HG03520 (cell line): ENCODE measurements at regions not wholly inside any gene's neighbourhood (a gene's known extent, or its start where the extent isn't known, plus 50 kb on each side); places are given as distances from the start of the nearest gene placed in this dataset.

Source experiments
- ATAC-seq: cut with Tn5 transposase; IDR thresholded peaks from one replicate; pipeline ENCODE4 v1.9.1; 2021; ENCODE audit warnings: mild to moderate bottlenecking, moderate library complexity; ENCODE audit not compliant: unreplicated experiment

DNA sequence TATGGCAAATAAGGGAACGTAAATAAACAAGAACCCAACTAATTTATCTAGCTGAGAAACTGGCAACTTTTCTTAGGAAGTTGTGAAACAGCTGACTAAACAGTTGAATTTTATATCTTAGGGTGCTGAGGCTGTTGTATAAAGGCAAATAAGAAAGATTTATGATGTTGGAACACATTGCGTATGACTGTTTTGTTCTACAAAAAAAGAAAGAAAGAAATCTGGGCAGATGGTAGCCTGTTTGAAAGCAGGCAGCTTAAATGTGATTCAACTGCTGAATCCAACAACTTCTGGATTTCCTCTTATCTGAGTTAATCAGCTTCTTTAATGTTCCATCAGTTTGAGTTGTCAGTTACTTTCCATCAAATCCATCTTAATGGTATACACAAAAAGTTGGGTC lies 214.5 kb downstream of the SNX13 start:
- ATAC-seq: no peak

DNA sequence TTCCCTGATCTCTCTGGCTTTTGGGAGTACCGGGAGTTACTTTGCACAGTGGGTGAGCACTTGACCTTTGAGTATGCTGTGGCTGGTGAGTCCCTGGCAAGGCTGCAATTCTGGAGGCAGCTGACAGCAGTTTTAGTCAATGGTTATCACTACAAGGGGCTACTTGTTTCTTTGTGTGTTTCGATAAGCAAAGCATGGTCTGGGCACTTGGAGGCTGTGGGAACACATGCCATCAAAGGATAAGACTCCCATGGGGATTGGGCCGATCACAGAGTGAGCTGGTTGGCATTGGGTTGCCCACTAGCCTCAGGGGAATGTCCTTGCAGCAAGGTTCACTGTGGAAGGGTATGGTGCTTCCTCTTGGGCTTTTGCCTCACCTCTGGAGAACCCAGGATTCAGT lies 208.2 kb downstream of the SNX13 start:
- no peak for ATAC-seq
